D721Med (cell line): ENCODE measurements at regions not wholly inside any gene's neighbourhood (a gene's known extent, or its start where the extent isn't known, plus 50 kb on each side); places are given as distances from the start of the nearest gene placed in this dataset.

Experiments
- DNase-seq: peaks from one replicate; pipeline ENCODE4 v3.0.0; 2011; ENCODE audit warnings: low spot score; ENCODE audit not compliant: insufficient read length
- FAIRE-seq: peaks from 2 replicates; lab custom pipeline; 2011; peaks lifted over from hg19 to GRCh38; lab: Jason Lieb, UNC
- TF ChIP-seq, protein P1 (sequence below): IDR thresholded peaks from 2 replicates; pipeline ENCODE4 v1.5.1; 2012; ENCODE audit warnings: mild to moderate bottlenecking, control low read depth; ENCODE audit not compliant: insufficient read depth; ENCODE audit errors: missing control alignments

DNA sequence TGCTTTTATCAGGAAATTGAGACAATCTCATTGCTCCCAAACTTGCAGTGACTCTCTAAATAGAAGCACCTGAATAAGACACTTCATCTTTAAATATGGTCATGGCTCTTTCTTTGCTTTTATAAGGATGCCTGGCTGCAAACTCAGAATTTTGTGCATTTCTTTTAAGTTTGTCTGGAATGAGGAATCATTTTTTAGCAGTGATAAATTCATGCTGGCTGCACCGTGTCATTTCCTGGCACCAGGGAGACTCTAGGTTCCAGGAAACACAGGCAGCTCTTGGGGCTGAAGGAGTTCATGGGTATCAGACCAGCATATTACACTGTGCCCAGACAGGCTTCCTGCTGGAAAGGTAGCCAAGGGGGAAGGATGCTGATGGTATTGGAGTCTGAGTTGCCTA lies 109.9 kb downstream of the NUDT12 start:
- FAIRE-seq (no peak), DNase-seq (no peak)
- TF ChIP-seq, protein P1, sequence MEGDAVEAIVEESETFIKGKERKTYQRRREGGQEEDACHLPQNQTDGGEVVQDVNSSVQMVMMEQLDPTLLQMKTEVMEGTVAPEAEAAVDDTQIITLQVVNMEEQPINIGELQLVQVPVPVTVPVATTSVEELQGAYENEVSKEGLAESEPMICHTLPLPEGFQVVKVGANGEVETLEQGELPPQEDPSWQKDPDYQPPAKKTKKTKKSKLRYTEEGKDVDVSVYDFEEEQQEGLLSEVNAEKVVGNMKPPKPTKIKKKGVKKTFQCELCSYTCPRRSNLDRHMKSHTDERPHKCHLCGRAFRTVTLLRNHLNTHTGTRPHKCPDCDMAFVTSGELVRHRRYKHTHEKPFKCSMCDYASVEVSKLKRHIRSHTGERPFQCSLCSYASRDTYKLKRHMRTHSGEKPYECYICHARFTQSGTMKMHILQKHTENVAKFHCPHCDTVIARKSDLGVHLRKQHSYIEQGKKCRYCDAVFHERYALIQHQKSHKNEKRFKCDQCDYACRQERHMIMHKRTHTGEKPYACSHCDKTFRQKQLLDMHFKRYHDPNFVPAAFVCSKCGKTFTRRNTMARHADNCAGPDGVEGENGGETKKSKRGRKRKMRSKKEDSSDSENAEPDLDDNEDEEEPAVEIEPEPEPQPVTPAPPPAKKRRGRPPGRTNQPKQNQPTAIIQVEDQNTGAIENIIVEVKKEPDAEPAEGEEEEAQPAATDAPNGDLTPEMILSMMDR: no peak

DNA sequence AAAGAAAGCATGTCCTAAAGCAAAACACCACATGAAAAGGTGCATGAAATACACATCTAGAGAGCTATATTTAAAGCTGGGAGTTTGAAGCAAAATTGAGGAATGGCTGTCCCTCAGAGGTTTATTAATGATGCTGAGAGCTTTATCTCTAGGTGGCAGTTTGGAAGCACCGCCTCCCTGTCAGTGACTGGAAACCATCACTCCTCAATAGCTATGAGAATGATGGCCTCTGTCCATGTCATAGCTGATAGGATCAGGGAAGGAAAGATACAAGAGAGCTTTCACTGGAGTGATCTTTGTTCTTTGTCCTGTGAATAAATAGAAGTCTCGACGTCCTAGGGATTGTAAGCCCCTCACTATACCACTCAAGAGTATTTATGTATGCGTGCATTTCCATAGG lies 110.5 kb downstream of the NUDT12 start:
- DNase-seq: no peak
- no peak for FAIRE-seq

DNA sequence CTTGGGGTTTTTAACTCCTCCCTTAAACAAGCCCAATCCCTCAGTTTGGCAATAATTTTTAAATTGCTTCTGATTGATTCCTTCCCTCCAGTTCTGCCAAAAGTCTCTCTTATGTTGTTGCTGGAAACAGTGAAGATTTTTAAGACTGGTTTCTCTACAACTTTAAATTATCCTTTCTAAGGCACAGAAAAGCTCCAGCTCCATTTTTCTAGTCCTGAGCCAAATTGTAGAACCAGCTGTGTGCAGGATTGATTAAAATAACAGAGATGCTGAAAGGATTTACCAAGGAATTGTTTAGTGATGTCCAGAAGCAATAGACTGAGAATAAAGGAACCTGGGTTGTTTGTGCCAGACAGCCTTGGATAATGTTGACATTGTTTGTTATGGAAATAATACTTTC lies 111.3 kb downstream of the NUDT12 start:
- DNase-seq (no peak), FAIRE-seq (no peak)
- TF ChIP-seq, protein P1: no peak

More for the DNA sequence above, 110.5 kb downstream of the NUDT12 start:
- TF ChIP-seq, protein P1: no peak

DNA sequence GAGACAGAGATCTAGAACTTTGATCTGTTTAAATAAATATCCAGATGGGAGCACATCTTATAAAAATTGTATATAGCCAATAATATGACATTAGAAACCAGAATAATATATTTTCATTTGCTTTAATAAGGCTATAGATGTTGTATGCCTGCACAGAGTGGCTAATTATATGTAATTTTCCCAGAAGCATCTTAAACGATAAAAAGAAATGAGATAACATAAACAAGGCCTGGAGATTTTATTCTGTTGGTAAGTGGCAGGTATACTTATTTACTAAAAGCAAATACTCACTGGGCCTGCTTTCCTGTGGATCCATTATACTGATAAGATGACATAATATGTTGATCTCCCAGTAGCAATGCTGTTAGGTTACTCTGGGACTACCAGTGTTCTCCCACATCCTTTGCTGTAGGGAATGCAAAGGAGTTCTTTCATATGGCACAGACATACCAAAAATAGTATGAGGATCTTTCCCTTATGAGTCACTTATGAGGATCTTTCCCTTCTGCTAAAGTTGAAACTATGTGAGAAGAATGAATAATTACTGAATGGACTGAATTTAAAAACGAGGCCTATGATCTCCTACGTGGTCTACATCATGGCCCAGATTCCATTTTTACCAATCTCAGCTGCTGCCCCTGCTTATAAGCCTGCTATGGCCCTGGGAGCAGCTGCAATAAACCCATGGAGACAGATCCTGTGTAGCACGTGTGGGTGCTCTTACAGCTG lies 112.1 kb downstream of the NUDT12 start:
- TF ChIP-seq, protein P1: no peak
- no peak for FAIRE-seq
- DNase-seq: no peak

DNA sequence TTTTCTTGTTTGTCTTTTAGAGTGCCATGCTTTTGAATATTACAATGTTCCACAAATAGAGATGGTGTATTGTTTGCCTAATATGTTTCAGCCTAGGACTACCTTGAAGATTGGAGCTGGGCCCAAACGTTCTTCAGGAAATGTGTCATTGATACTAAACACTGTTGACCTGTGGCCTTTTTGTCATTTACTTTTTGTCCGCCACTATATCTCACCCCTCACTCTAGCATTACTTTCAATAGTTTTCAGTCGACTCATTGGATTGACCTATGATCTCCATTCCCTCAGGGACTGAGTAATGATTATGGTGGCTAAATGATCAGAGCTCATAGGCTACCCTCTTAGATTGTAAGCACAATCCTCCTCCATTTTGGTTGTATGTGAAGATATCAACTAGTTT lies 115.8 kb downstream of the NUDT12 start:
- no peak for FAIRE-seq
- TF ChIP-seq, protein P1: no peak

DNA sequence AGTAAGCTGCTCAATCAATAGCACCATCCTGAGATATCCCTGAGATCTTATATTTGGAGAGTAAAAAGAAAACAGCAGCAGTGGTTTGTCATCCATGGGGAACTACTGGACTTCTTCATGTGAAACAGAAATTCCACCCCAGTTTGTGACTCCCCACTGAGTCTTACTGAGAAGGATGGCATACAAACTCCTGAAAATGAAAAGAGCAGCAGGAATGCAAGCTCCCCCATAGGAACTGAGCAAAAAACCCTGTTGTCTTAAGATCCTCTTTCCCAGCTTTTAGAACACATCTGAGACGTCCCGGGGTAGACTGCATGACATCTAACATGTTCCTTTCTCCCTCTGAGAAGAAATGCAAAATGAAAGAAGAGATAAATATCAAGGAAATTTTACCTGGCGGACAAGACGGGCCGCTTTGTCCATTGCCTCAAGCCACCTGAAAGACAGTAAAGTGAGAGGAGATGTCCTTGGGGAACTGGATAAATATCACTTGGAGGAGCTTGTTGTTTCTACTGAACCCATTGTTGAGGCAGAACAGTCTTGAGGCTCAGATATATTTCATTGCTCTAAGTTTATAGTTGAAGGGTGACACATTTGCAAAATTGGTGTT lies 117.1 kb downstream of the NUDT12 start:
- FAIRE-seq: no peak
- no peak for DNase-seq
- TF ChIP-seq, protein P1: no peak

More for the DNA sequence above, 115.8 kb downstream of the NUDT12 start:
- DNase-seq: no peak
